ENCODE measurements at regions not wholly inside any gene's neighbourhood (a gene's known extent, or its start where the extent isn't known, plus 50 kb on each side); places are given as distances from the start of the nearest gene placed in this dataset.

DNA sequence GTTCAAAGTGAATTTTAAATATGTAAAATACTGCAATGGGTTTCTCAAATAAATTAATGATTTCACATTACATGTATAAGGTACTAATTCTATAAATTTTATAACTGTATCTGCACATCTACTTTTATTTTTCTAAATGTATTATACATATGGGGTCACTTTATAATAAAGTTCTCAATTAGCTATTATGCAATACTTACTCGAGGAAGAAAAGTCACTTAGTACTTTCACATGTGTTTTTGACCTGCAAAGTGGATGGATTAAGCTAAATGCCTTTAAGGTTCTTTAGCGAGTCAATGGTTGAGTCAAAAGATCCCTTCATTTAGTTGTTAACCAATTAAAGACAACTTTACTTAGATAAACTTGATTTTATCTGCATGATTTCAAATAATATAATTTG lies 437.8 kb downstream of the ANKRD7 start:
- WGBS, result 89% methylated on average over 2 of the region's 2 CpGs
- H3K4me1 ChIP-seq (replicated peaks), result no peaks in the 10 kb centered on the region
- intact Hi-C loops (cut with DNase I), result no loop called here

DNA sequence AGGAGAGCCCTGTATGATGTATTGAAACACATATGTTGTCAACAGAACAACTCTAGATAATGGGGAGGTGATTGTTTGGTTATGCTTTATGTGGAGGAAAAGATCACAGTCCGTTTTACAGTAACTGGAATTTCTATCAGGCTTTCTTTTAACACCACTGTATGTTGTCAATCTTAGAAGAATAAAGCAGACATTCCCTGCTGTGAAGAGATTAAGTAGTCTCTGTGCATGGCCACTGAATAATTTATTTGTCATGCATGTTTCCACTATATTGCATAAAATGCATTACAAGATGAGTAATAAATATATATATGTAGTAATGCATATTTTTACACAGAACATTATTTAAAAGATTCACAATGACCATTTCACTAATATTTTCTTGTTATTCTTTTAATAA lies 440.0 kb downstream of the ANKRD7 start:
- intact Hi-C loops (cut with DNase I), result no loop called here
- no peaks in the 10 kb centered on the region for H3K4me1 ChIP-seq (replicated peaks)
- H3K9me3 ChIP-seq, result no peaks in the 10 kb centered on the region
- WGBS, result 74% methylated on average over 1 of the region's 1 CpG
- H3K27me3 ChIP-seq (replicated peaks; ENCODE audit: insufficient read depth), result no peaks in the 10 kb centered on the region
- H3K27ac ChIP-seq, result no peak overlapping the region
- no peak for DNase-seq (ENCODE audit: low spot score)
- no peak overlapping the region for H3K4me3 ChIP-seq
- TF ChIP-seq POLR2A (IDR thresholded peaks at IDR 0.05) (no peak), POLR2AphosphoS5 (IDR thresholded peaks at IDR 0.05) (no peak)
- TF ChIP-seq, protein P1, sequence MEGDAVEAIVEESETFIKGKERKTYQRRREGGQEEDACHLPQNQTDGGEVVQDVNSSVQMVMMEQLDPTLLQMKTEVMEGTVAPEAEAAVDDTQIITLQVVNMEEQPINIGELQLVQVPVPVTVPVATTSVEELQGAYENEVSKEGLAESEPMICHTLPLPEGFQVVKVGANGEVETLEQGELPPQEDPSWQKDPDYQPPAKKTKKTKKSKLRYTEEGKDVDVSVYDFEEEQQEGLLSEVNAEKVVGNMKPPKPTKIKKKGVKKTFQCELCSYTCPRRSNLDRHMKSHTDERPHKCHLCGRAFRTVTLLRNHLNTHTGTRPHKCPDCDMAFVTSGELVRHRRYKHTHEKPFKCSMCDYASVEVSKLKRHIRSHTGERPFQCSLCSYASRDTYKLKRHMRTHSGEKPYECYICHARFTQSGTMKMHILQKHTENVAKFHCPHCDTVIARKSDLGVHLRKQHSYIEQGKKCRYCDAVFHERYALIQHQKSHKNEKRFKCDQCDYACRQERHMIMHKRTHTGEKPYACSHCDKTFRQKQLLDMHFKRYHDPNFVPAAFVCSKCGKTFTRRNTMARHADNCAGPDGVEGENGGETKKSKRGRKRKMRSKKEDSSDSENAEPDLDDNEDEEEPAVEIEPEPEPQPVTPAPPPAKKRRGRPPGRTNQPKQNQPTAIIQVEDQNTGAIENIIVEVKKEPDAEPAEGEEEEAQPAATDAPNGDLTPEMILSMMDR (IDR thresholded peaks at IDR 0.05), result no peak
- no peaks in the 10 kb centered on the region for H3K36me3 ChIP-seq

More for the DNA sequence above, 437.8 kb downstream of the ANKRD7 start:
- Histone ChIP-seq H3K27ac (no peak overlapping the region), H3K9me3 (no peaks in the 10 kb centered on the region), H3K36me3 (no peaks in the 10 kb centered on the region), H3K4me3 (no peak overlapping the region), H3K27me3 (replicated peaks; ENCODE audit: insufficient read depth) (no peaks in the 10 kb centered on the region)
- no peak for DNase-seq (ENCODE audit: low spot score)
- TF ChIP-seq, protein P1 (IDR thresholded peaks at IDR 0.05), result no peak
- no peak for TF ChIP-seq POLR2A (IDR thresholded peaks at IDR 0.05)
- no peak for TF ChIP-seq POLR2AphosphoS5 (IDR thresholded peaks at IDR 0.05)

DNA sequence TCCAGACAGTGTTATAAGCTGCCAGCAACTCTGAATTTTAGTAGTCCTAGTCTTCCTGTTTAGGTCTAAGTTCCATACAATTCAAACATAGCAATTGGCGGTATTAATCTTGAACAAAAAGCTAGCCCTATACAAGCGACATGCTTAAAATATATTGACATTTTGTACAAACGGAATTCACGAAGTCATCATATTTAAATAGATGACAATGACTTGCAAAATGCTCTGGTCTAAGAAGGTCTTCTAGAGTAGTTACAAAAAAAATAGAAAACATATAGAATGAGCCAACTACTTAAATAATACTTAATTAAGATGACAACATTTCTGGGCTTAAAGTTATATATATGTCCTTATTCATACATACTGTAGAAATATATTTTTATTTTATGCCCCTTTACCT lies 446.6 kb downstream of the ANKRD7 start:
- no peaks in the 10 kb centered on the region for H3K27me3 ChIP-seq (replicated peaks; ENCODE audit: insufficient read depth)
- no peaks in the 10 kb centered on the region for H3K36me3 ChIP-seq
- no peak for DNase-seq (ENCODE audit: low spot score)
- H3K4me1 ChIP-seq (replicated peaks), result no peaks in the 10 kb centered on the region
- TF ChIP-seq, protein P1 (IDR thresholded peaks at IDR 0.05), result no peak
- TF ChIP-seq POLR2AphosphoS5 (IDR thresholded peaks at IDR 0.05) (no peak), POLR2A (IDR thresholded peaks at IDR 0.05) (no peak)
- H3K27ac ChIP-seq, result no peak overlapping the region
- WGBS, result 85% methylated on average over 4 of the region's 4 CpGs
- no peak overlapping the region for H3K4me3 ChIP-seq
- no peaks in the 10 kb centered on the region for H3K9me3 ChIP-seq
- intact Hi-C loops (cut with DNase I), result no loop called here

DNA sequence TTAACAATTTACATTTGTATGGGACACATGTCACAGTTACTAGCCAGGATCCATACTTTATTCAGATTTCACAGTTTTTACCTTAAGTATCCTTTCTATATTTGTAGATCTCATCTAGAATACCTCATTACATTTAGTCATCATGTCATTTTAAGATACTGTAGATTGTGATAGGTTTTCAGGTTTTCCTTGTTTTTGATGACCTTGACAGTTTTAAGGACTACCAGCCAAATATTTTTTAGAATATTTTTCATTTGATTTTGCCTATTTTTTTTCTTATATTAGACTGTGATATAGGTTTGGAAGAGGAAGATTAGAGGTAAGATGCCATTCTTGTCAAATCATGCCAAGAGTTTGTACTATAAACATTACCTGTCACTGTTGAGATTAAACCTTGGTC lies 460.3 kb downstream of the ANKRD7 start:
- no peaks in the 10 kb centered on the region for H3K4me1 ChIP-seq (replicated peaks)
- H3K9me3 ChIP-seq, result no peaks in the 10 kb centered on the region
- H3K27ac ChIP-seq, result no peak overlapping the region
- H3K4me3 ChIP-seq, result no peak overlapping the region
- H3K36me3 ChIP-seq, result no peaks in the 10 kb centered on the region
- intact Hi-C loops (cut with DNase I), result no loop called here
- no peaks in the 10 kb centered on the region for H3K27me3 ChIP-seq (replicated peaks; ENCODE audit: insufficient read depth)
- no peak for DNase-seq (ENCODE audit: low spot score)
- TF ChIP-seq, protein P1 (IDR thresholded peaks at IDR 0.05), result no peak
- TF ChIP-seq POLR2A (IDR thresholded peaks at IDR 0.05) (no peak), POLR2AphosphoS5 (IDR thresholded peaks at IDR 0.05) (no peak)

DNA sequence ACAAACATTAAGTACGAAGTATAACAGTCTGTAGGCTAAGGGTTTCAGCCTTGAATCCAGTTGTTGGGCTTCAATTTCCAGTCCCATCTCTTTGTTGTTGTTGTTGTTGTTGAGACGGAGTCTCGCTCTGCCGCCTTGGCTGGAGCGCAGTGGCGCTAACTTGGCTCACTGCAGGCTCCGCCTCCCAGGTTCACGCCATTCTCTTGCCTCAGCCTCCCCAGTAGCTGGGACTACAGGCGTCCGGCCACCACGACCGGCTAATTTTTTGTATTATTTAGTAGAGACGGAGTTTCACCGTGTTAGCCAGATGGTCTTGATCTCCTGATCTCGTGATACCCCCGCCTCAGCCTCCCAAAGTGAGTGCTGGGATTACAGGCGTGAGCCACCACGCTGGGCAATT lies 464.9 kb downstream of the ANKRD7 start:
- no peaks in the 10 kb centered on the region for H3K9me3 ChIP-seq
- DNase-seq (ENCODE audit: low spot score), result no peak
- no peak overlapping the region for H3K27ac ChIP-seq
- H3K27me3 ChIP-seq (replicated peaks; ENCODE audit: insufficient read depth), result no peaks in the 10 kb centered on the region
- intact Hi-C loops (cut with DNase I), result no loop called here
- WGBS, result 94% methylated on average over 18 of the region's 18 CpGs
- TF ChIP-seq POLR2A (IDR thresholded peaks at IDR 0.05), result no peak
- TF ChIP-seq, protein P1 (IDR thresholded peaks at IDR 0.05), result no peak
- TF ChIP-seq POLR2AphosphoS5 (IDR thresholded peaks at IDR 0.05), result no peak
- H3K36me3 ChIP-seq, result no peaks in the 10 kb centered on the region
- H3K4me3 ChIP-seq, result no peak overlapping the region
- no peaks in the 10 kb centered on the region for H3K4me1 ChIP-seq (replicated peaks)
